ENCODE measurements at regions not wholly inside any gene's neighbourhood (a gene's known extent, or its start where the extent isn't known, plus 50 kb on each side); places are given as distances from the start of the nearest gene placed in this dataset.

- TF ChIP-seq CTCF (IDR thresholded peaks at IDR 0.05) (no peak), POLR2A (IDR thresholded peaks at IDR 0.05) (no peak)
Observed at GRCh38 chr4:1547131-1547855, 136.8 kb downstream of the FAM53A start.

All from uterus (tissue), 2 donors.